Esophagus squamous epithelium (tissue), 5 donors: ENCODE measurements at regions not wholly inside any gene's neighbourhood (a gene's known extent, or its start where the extent isn't known, plus 50 kb on each side); places are given as distances from the start of the nearest gene placed in this dataset.

ENCODE experiments used
- DNase-seq: peaks from one replicate; lab custom pipeline; 2025; lab: John Stamatoyannopoulos, UW
- H3K27ac ChIP-seq, 4 donors: fragments of 200-600 bp; sonication (generic); one replicate each; pipeline ENCODE4 v1.5.1; 2016 to 2019; ENCODE audit warnings: mild to moderate bottlenecking in 1 of 4
- H3K27me3 ChIP-seq, 4 donors: fragments of 200-600 bp; sonication (generic); 1 replicate in 3 of 4; 2 replicates in 1 of 4; pipeline versions ENCODE4 v1.5.1 to v1.6.0; 2017 to 2021; ENCODE audit warnings: antibody characterized with exemption in 1 of 4
- H3K36me3 ChIP-seq, 3 donors: fragments of 200-600 bp; sonication (generic); one replicate each; pipeline ENCODE4 v1.5.1; 2016 to 2019
- H3K4me1 ChIP-seq, 3 donors: fragments of 200-600 bp; sonication (generic); one replicate each; pipeline ENCODE4 v1.5.1; 2017 to 2019
- H3K4me3 ChIP-seq, 4 donors: fragments of 200-600 bp; sonication (generic); 1 replicate in 3 of 4; 2 replicates in 1 of 4; pipeline ENCODE4 v1.5.1; 2016 to 2019; ENCODE audit warnings: mild to moderate bottlenecking in 2 of 4, moderate library complexity in 1 of 4
- H3K9me3 ChIP-seq, 3 donors: fragments of 200-600 bp; sonication (generic); one replicate each; pipeline ENCODE4 v1.5.1; 2016 to 2019
- POLR2A ChIP-seq, 4 donors: fragments of 450-650 bp; IDR thresholded peaks; one replicate each; pipeline ENCODE4 v1.6.1; 2017; ENCODE audit warnings: antibody characterized with exemption in 4 of 4, mild to moderate bottlenecking in 4 of 4, moderate library complexity in 3 of 4
- WGBS, 2 donors: methylation state at CpG; one replicate each; pipeline ENCODE4 v1.1.5; 2018; 5-methylcytosine and 5-hydroxymethylcytosine counted together
- intact Hi-C: fragments of 100-400 bp; cut with DNase I; formaldehyde crosslinking; loops from one replicate; pipeline ENCODE4 v1.15.0; 2022
- TF ChIP-seq, protein P1 (sequence below), 6 experiments: fragments of 450-650 bp in 4 of 6; fragments of 200-600 bp in 2 of 6; sonication (generic) in 2 of 6; IDR thresholded peaks; one replicate each; pipeline ENCODE4 v1.5.1; 2016 to 2019; ENCODE audit warnings: antibody characterized with exemption in 6 of 6, mild to moderate bottlenecking in 4 of 6, moderate library complexity in 4 of 6
- donor health status: DM: yes; HTN: yes; CAD: no.

DNA sequence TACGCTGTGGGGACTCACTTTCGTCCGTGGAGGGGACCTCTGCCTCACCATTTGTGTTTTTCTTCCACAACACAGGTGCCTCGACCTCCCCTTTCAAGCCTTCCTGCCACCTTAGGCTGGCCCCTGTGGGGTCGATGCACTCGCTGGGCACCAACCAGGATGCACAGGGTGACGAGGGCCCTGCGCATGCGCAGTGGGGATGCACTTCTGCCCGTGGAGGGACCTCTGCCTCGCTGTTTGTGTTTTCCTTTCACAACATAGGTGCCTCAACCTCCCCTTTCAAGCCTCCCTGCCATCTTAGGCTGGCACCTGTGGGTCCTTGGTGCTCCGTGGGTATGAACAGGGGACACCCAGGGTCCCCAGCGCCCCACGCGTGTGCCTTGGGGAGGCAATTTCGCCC lies 356.8 kb downstream of the ALG10 start:
- H3K9me3 ChIP-seq = peaks cover 0 to 98% (median 78%) of the 10 kb centered on the region in 3 donors

DNA sequence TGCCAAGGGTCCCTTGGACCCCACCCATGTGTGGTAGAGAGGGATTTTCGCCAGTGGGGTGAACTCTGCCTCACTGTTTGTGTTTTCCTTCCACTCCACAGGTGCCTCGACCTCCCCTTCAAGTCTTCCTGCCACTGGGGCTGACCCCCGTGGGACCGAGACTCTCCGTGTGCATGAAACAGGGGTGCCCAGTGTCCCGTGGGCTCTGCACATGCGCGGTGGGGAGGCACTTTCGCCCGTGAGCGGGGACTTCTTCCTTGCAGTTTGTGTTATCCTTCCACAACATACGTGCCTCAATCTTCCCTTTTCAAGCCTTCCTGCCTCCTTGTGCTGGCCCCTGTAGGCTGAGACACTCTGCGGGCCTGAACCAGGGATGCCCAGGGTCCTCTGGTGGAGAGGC lies 362.4 kb downstream of the ALG10 start:
- TF ChIP-seq POLR2A (IDR thresholded peaks at IDR 0.05) = no peak
- TF ChIP-seq, protein P1, sequence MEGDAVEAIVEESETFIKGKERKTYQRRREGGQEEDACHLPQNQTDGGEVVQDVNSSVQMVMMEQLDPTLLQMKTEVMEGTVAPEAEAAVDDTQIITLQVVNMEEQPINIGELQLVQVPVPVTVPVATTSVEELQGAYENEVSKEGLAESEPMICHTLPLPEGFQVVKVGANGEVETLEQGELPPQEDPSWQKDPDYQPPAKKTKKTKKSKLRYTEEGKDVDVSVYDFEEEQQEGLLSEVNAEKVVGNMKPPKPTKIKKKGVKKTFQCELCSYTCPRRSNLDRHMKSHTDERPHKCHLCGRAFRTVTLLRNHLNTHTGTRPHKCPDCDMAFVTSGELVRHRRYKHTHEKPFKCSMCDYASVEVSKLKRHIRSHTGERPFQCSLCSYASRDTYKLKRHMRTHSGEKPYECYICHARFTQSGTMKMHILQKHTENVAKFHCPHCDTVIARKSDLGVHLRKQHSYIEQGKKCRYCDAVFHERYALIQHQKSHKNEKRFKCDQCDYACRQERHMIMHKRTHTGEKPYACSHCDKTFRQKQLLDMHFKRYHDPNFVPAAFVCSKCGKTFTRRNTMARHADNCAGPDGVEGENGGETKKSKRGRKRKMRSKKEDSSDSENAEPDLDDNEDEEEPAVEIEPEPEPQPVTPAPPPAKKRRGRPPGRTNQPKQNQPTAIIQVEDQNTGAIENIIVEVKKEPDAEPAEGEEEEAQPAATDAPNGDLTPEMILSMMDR (IDR thresholded peaks at IDR 0.05) = no peak
- DNase-seq = no peak
- intact Hi-C loops = no loop called here
- WGBS, 2 donors = 0 to 78% methylated on average over 1 to 13 of the region's 13 CpGs
- no peaks in the 10 kb centered on the region for H3K4me1 ChIP-seq
- no peak overlapping the region for H3K4me3 ChIP-seq
- H3K9me3 ChIP-seq = peaks cover 0 to 100% (median 61%) of the 10 kb centered on the region in 3 donors
- H3K27ac ChIP-seq = no peak overlapping the region
- H3K27me3 ChIP-seq = no peaks in the 10 kb centered on the region
- H3K36me3 ChIP-seq = no peaks in the 10 kb centered on the region

More for the DNA sequence above, 356.8 kb downstream of the ALG10 start:
- Histone ChIP-seq H3K27ac (no peak overlapping the region), H3K4me1 (no peaks in the 10 kb centered on the region), H3K27me3 (no peaks in the 10 kb centered on the region), H3K36me3 (no peaks in the 10 kb centered on the region), H3K4me3 (no peak overlapping the region)
- TF ChIP-seq, protein P1 (IDR thresholded peaks at IDR 0.05) = no peak
- no peak for TF ChIP-seq POLR2A (IDR thresholded peaks at IDR 0.05)
- intact Hi-C loops = no loop called here
- WGBS, 2 donors = 57 to 72% methylated on average over 9 to 14 of the region's 16 CpGs
- no peak for DNase-seq

DNA sequence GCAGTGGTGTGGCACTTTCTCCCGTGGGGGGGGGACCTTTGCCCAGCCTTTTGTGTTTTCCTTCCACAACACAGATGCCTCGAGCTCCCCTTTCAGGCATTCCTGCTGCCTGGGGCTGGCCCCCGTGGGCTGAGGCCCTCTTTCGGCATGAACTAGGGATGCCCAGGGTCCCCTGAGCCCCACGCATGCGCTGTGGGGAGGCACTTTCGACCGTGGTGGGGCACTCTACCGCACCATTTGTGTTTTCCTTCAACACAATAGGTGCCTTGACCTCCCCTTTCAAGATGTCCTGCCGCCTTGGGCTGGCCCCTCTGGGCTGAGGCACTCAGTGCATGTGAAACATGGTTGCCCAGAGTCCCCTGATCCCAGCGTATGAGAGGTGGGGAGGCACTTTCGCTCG lies 363.7 kb downstream of the ALG10 start:
- H3K4me1 ChIP-seq = no peaks in the 10 kb centered on the region
- intact Hi-C loops = no loop called here
- no peak for DNase-seq
- no peak overlapping the region for H3K27ac ChIP-seq
- TF ChIP-seq POLR2A (IDR thresholded peaks at IDR 0.05) = no peak
- TF ChIP-seq, protein P1 (IDR thresholded peaks at IDR 0.05) = no peak
- 57 to 85% methylated on average over 6 to 10 of the region's 13 CpGs for WGBS, 2 donors
- H3K9me3 ChIP-seq = peaks cover 0 to 100% (median 67%) of the 10 kb centered on the region in 3 donors
- H3K36me3 ChIP-seq = no peaks in the 10 kb centered on the region
- H3K27me3 ChIP-seq = no peaks in the 10 kb centered on the region
- H3K4me3 ChIP-seq = no peak overlapping the region

DNA sequence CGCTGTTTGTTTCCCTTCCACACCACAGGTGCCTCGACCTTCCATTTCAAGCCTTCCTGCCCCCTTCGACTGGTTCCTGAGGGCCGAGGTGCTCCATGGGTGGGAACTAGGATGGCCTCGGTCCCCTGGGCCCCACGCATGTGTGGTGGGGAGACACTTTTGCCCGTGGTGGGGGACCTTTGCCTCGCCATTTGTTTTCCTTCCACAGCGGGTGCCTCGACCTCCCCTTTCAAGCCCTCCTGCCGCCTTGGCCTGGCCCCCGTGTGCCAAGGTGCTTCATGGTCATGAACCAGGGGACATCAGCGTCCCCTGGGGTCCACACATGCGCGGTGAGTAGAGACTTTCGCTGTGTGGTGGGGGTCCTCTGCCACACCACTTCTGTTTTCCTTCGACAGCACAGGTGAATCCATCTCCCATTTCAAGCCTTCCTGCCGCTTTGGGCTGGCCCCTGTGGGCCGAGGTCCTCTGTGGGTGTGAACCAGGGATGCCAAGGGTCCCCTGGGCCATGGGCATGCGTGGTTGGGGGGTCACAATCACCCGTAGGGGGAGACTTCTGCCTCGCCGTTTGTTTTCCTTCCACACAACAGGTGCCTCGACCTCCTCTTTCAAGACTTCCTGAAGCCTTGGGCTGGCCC lies 364.4 kb downstream of the ALG10 start:
- Histone ChIP-seq H3K27me3 (no peaks in the 10 kb centered on the region), H3K4me1 (no peaks in the 10 kb centered on the region), H3K27ac (no peak overlapping the region), H3K36me3 (no peaks in the 10 kb centered on the region), H3K9me3 (peaks cover 0 to 100% (median 68%) of the 10 kb centered on the region in 3 donors), H3K4me3 (no peak overlapping the region)
- WGBS, 2 donors = 73 to 85% methylated on average over 10 to 23 of the region's 24 CpGs
- no peak for DNase-seq
- intact Hi-C loops = no loop called here
- no peak for TF ChIP-seq POLR2A (IDR thresholded peaks at IDR 0.05)
- TF ChIP-seq, protein P1 (IDR thresholded peaks at IDR 0.05) = no peak

DNA sequence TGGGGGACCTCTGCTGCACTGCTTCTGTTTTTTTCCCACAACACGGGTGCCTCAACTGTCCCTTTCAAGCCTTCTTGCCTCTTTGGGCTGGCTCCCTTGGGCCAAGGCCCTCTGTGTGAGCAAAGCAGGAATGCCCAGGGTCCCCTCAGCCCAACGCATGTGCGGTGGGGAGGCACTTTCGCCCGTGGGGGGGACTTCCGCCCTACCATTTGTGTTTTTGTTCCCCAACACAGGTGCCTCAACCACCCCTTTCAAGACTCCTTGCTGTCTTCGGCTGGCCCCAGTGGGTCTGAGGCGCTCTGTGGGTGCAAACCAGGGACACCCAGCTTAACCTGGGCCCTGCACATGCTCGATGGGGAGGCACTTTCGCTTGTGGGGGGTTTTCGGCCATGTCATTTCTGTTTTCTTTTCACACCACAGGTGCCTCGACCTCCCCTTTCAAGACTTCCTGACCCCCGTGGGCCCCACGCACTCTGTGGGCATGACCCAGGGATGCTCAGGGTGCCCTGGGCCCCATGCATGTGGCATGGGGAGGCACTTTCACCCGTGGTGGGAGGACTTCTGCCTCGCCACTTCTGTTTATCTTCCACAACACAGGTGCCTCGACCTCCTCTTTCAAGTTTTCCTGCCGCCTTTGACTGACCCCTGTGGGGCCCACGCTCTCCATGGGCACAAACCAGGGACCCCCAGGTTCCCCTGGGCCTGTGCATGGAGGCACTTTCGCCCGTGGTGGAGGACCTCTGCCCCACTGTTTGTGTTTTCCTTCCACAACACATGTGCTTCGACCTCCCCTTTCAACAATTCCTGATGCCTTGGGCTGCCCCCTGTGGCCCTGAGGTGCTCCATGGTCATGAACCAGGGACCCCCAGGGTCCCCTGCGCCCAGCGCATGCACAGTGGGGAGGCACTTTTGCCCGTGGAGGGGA lies 365.7 kb downstream of the ALG10 start:
- TF ChIP-seq POLR2A (IDR thresholded peaks at IDR 0.05) = no peak
- TF ChIP-seq, protein P1 (IDR thresholded peaks at IDR 0.05) = no peak
- no peak for DNase-seq
- H3K27me3 ChIP-seq = no peaks in the 10 kb centered on the region
- no peak overlapping the region for H3K27ac ChIP-seq
- H3K4me1 ChIP-seq = no peaks in the 10 kb centered on the region
- H3K4me3 ChIP-seq = no peak overlapping the region
- H3K9me3 ChIP-seq = peaks cover 0 to 100% (median 68%) of the 10 kb centered on the region in 3 donors
- WGBS, 2 donors = 68 to 80% methylated on average over 13 to 25 of the region's 25 CpGs
- no peaks in the 10 kb centered on the region for H3K36me3 ChIP-seq
- intact Hi-C loops = no loop called here
